Activated CD8-positive, alpha-beta T cell treated with anti-CD3 and anti-CD28 coated beads for 36 hours (primary cell): ENCODE measurements at regions not wholly inside any gene's neighbourhood (a gene's known extent, or its start where the extent isn't known, plus 50 kb on each side); places are given as distances from the start of the nearest gene placed in this dataset.
"Not testable (repeated sequence)": the region's sequence is repeated elsewhere in the genome, so short reads cannot be mapped to it uniquely, and the experiment has no call there.

Experiments used
- ATAC-seq: fragments of 200-7000 bp; cut with Tn5 transposase; one replicate; pipeline ENCODE4 v1.10.0; 2021; ENCODE audit warnings: mild to moderate bottlenecking, moderate library complexity
- CTCF ChIA-PET: fragments of 350-600 bp; sonication (Branson Sonifier 250); formaldehyde crosslinking; loops from one replicate; lab custom pipeline; 2021; ENCODE audit warnings: antibody characterized with exemption; lab: Charles Lee
- POLR2A ChIA-PET: fragments of 350-600 bp; sonication (Branson Sonifier 250); formaldehyde crosslinking; loops from one replicate; lab custom pipeline; 2021; ENCODE audit warnings: antibody characterized with exemption; lab: Charles Lee
- DNase-seq: peaks from one replicate; pipeline ENCODE4 v3.0.0-alpha.2; 2020
- H3K27ac Mint-ChIP-seq: one replicate; pipeline ENCODE4 v1.8.0; 2021; ENCODE audit warnings: mild to moderate bottlenecking, mixed read lengths
- H3K27me3 Mint-ChIP-seq: one replicate; pipeline ENCODE4 v1.8.0; 2021; ENCODE audit warnings: mixed read lengths
- H3K36me3 Mint-ChIP-seq: one replicate; pipeline ENCODE4 v1.8.0; 2021; ENCODE audit warnings: low read depth, mixed read lengths
- H3K4me1 Mint-ChIP-seq: one replicate; pipeline ENCODE4 v1.8.0; 2021; ENCODE audit warnings: low read depth, mixed read lengths
- H3K4me3 Mint-ChIP-seq: one replicate; pipeline ENCODE4 v1.8.0; 2021; ENCODE audit warnings: mild to moderate bottlenecking, moderate library complexity, mixed read lengths
- H3K9me3 Mint-ChIP-seq: one replicate; pipeline ENCODE4 v1.8.0; 2021; ENCODE audit warnings: mixed read lengths
- intact Hi-C: fragments of 100-400 bp; cut with micrococcal nuclease; formaldehyde crosslinking; loops from one replicate; pipeline ENCODE4 v1.10.0; 2022
- TF ChIP-seq, protein P1 (sequence below): fragments of 200-600 bp; IDR thresholded peaks from one replicate; pipeline ENCODE4 v1.8.0; 2022; ENCODE audit warnings: antibody characterized with exemption, mild to moderate bottlenecking

- H3K27ac Mint-ChIP-seq: no peak overlapping the region
- ChIA-PET POLR2A (no interaction called here), CTCF (no interaction called here)
- ATAC-seq (no peak), DNase-seq (no peak)
- TF ChIP-seq, protein P1, sequence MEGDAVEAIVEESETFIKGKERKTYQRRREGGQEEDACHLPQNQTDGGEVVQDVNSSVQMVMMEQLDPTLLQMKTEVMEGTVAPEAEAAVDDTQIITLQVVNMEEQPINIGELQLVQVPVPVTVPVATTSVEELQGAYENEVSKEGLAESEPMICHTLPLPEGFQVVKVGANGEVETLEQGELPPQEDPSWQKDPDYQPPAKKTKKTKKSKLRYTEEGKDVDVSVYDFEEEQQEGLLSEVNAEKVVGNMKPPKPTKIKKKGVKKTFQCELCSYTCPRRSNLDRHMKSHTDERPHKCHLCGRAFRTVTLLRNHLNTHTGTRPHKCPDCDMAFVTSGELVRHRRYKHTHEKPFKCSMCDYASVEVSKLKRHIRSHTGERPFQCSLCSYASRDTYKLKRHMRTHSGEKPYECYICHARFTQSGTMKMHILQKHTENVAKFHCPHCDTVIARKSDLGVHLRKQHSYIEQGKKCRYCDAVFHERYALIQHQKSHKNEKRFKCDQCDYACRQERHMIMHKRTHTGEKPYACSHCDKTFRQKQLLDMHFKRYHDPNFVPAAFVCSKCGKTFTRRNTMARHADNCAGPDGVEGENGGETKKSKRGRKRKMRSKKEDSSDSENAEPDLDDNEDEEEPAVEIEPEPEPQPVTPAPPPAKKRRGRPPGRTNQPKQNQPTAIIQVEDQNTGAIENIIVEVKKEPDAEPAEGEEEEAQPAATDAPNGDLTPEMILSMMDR: no peak
- peaks cover 4% of the 10 kb centered on the region for H3K27me3 Mint-ChIP-seq
- intact Hi-C loops: no loop called here
- no peaks in the 10 kb centered on the region for H3K36me3 Mint-ChIP-seq
- H3K4me3 Mint-ChIP-seq: no peak overlapping the region
- no peaks in the 10 kb centered on the region for H3K4me1 Mint-ChIP-seq
- no peaks in the 10 kb centered on the region for H3K9me3 Mint-ChIP-seq
Observed at GRCh38 chr13:44833139-44833538, 156.1 kb downstream of the NUFIP1 start.

DNA sequence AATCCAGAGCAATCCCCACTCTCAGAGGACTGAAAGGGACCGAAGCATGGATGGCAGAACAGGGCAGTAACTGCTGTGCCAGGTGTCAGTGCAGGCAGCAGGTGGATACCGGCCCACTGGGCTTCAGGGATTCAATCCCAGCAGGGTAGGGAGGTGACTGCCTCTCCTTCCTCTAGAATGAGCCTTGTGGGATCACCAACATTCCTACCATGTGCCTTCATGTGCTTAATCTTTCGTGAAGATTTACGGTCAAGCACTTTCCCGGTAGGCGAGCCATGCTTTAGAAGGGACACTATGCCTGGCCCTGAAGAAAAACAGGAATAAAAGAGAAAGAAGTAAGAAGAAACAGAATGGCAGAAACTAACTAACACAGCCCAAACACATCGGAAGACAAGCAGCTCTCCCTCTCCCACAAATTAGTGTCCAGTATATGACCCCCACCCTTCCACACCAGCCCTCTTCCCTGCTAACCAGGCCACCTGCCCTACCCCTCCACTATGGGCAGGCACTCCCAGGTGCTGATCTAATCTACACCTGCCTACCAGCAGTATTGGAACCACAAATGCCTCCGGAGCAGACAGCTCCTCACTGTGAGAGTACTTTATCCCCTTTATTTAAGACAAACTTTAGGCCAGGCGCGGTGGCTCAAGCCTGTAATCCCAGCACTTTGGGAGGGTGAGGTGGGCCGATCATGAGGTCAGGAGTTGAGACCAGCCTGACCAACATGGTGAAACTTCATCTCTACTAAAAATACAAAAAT lies 162.5 kb downstream of the NUFIP1 start:
- Mint-ChIP-seq H3K27ac (no peak overlapping the region), H3K9me3 (no peaks in the 10 kb centered on the region), H3K27me3 (peaks cover 3% of the 10 kb centered on the region), H3K36me3 (no peaks in the 10 kb centered on the region), H3K4me3 (no peak overlapping the region), H3K4me1 (no peaks in the 10 kb centered on the region)
- ATAC-seq: no peak
- CTCF ChIA-PET: interaction anchor here (0.9 kb wide), 1 partner anchor 9 kb away, joined by 3 read pairs; no protein-coding TSS in a partner anchor
- intact Hi-C loops: no loop called here
- TF ChIP-seq, protein P1: no peak
- POLR2A ChIA-PET: interaction anchor here (0.7 kb wide), 1 partner anchor 56 kb away, joined by 3 read pairs; no protein-coding TSS in a partner anchor
- no peak for DNase-seq

- H3K9me3 Mint-ChIP-seq: no peaks in the 10 kb centered on the region
- no peak for ATAC-seq
- POLR2A ChIA-PET: no interaction called here
- H3K36me3 Mint-ChIP-seq: no peaks in the 10 kb centered on the region
- no peak overlapping the region for H3K27ac Mint-ChIP-seq
- TF ChIP-seq, protein P1: no peak
- CTCF ChIA-PET: no interaction called here
- intact Hi-C loops: no loop called here
- no peaks in the 10 kb centered on the region for H3K4me1 Mint-ChIP-seq
- H3K4me3 Mint-ChIP-seq: no peak overlapping the region
- no peak for DNase-seq
- peaks cover 3% of the 10 kb centered on the region for H3K27me3 Mint-ChIP-seq
Observed at GRCh38 chr13:44825953-44826352, 163.3 kb downstream of the NUFIP1 start.

DNA sequence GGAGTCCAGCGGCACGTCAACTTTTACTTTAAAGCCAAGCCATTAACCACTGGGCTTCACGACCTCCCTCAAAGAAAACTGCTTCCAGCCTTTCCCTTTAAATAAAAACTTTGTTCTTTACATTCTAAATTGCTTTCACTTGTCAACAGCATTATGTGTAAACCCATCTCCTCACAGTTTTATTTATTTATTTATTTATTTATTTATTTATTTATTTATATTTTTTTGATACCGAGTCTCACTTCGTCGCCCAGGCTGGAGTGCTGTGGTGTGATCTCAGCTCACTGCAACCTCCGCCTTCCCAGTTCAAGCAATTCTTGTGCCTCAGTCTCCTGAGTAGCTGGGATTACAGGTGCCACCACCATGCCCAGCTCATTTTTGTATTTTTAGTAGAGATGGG lies 165.7 kb downstream of the NUFIP1 start:
- CTCF ChIA-PET, H3K4me3 Mint-ChIP-seq, H3K9me3 Mint-ChIP-seq, H3K27me3 Mint-ChIP-seq, H3K27ac Mint-ChIP-seq, intact Hi-C loops, DNase-seq, ATAC-seq, H3K36me3 Mint-ChIP-seq, POLR2A ChIA-PET: not testable (repeated sequence)
- peaks cover 12% of the 10 kb centered on the region for H3K4me1 Mint-ChIP-seq

- intact Hi-C loops: no loop called here
- H3K27ac Mint-ChIP-seq: no peak overlapping the region
- no peaks in the 10 kb centered on the region for H3K9me3 Mint-ChIP-seq
- ATAC-seq (no peak), DNase-seq (no peak)
- ChIA-PET POLR2A (no interaction called here), CTCF (no interaction called here)
- peaks cover 15% of the 10 kb centered on the region for H3K4me1 Mint-ChIP-seq
- H3K36me3 Mint-ChIP-seq: no peaks in the 10 kb centered on the region
- peaks cover 12% of the 10 kb centered on the region for H3K27me3 Mint-ChIP-seq
- TF ChIP-seq, protein P1: no peak
- no peak overlapping the region for H3K4me3 Mint-ChIP-seq
Observed at GRCh38 chr13:44822291-44822690, 167.0 kb downstream of the NUFIP1 start.
